ENCODE measurements at regions not wholly inside any gene's neighbourhood (a gene's known extent, or its start where the extent isn't known, plus 50 kb on each side); places are given as distances from the start of the nearest gene placed in this dataset.

- FAIRE-seq (no peak), DNase-seq (ENCODE audit: low read depth in 1 of 2, low spot score in 2 of 2) (no peak)
- no peak overlapping the region for H2AFZ ChIP-seq (ENCODE audit: low read length)
- H3K23ac ChIP-seq (ENCODE audit: insufficient read length): no peak overlapping the region
- H3K4me2 ChIP-seq (ENCODE audit: insufficient read depth in 1 of 2, low read depth in 2 of 2, low read length in 2 of 2): no peak overlapping the region
- H3K27me3 ChIP-seq (replicated peaks in 1 of 4; ENCODE audit: control insufficient read depth in 3 of 4, extremely low read depth in 1 of 4, insufficient read depth in 3 of 4, low read length in 3 of 4): peaks cover 0 to 2% (median 0%) of the 10 kb centered on the region in 4 experiments; a peak in 2 of 7 replicates
- ChIA-PET CTCF (ENCODE audit: partially characterized antibody) (interaction anchor here (0.9 to 7.3 kb wide), 8 partner anchors 9 to 309 kb away, joined by 3 to 56 read pairs (median 3); no protein-coding TSS in a partner anchor), POLR2A (ENCODE audit: partially characterized antibody) (no interaction called here)
- H2BK12ac ChIP-seq (ENCODE audit: low read depth, low read length): no peak overlapping the region
- H2BK120ac ChIP-seq (replicated peaks; ENCODE audit: low read depth, low read length): no peak overlapping the region
- no peaks in the 10 kb centered on the region for H3K36me3 ChIP-seq (ENCODE audit: control insufficient read depth in 2 of 4, insufficient read depth in 4 of 4, low read length in 3 of 4)
- H4K5ac ChIP-seq (ENCODE audit: insufficient read length, low read depth, low read length): no peak overlapping the region
- H3K9ac ChIP-seq (replicated peaks in 1 of 4; ENCODE audit: extremely low read depth in 1 of 4, low read depth in 3 of 4, low read length in 3 of 4): no peak overlapping the region; a peak in 1 of 7 replicates
- no peak overlapping the region for H3K14ac ChIP-seq (ENCODE audit: insufficient read length)
- no peaks in the 10 kb centered on the region for H3K9me3 ChIP-seq (ENCODE audit: insufficient read depth in 2 of 2, low read depth in 1 of 2, low read length in 1 of 2)
- TF ChIP-seq ATF3 (IDR thresholded peaks at IDR 0.05; ENCODE audit: insufficient read depth, low read depth, low read length) (no peak), ATF2 (IDR thresholded peaks at IDR 0.05; ENCODE audit: low read length) (no peak), SP4 (IDR thresholded peaks at IDR 0.05; ENCODE audit: low read length) (no peak), GTF2F1 (IDR thresholded peaks at IDR 0.05; ENCODE audit: borderline replicate concordance, low read depth, low read length) (no peak), SIRT6 (IDR thresholded peaks at IDR 0.05; ENCODE audit: low read length) (no peak), TAF1 (IDR thresholded peaks at IDR 0.05; ENCODE audit: low read depth, low read length) (no peak), TBP (IDR thresholded peaks at IDR 0.05; ENCODE audit: low read depth, low read length) (no peak), CREB1 (IDR thresholded peaks at IDR 0.05) (no peak), CHD2 (IDR thresholded peaks at IDR 0.05; ENCODE audit: low read length) (no peak), USF2 (IDR thresholded peaks at IDR 0.05; ENCODE audit: low read length) (no peak), CTBP2 (IDR thresholded peaks at IDR 0.05; ENCODE audit: borderline replicate concordance, insufficient read depth, insufficient read length, low read length) (no peak), KDM5A (IDR thresholded peaks at IDR 0.05; ENCODE audit: low read length) (no peak)
- H2BK15ac ChIP-seq (ENCODE audit: low read length): no peak overlapping the region
- WGBS, 2 experiments (ENCODE audit: extremely low coverage in 1 of 2, insufficient coverage in 1 of 2, insufficient read length in 1 of 2, insufficient replicate concordance in 2 of 2, low coverage in 1 of 2, low lambda C conversion rate in 2 of 2, missing lambda C conversion rate in 1 of 2): 89% methylated on average over 9 of the region's 9 CpGs; no CpG with 5 or more reads in 1 of the 2 experiments
- no peak overlapping the region for H3K18ac ChIP-seq (ENCODE audit: extremely low read depth, low read length)
- no peak overlapping the region for H4K91ac ChIP-seq (replicated peaks; ENCODE audit: insufficient read length, low read length)
- H3K79me2 ChIP-seq (ENCODE audit: control insufficient read depth in 1 of 2, insufficient read depth in 2 of 2, low read length in 2 of 2): no peaks in the 10 kb centered on the region
- peaks cover 0 to 7% (median 2%) of the 10 kb centered on the region in 4 experiments; a peak in 5 of 7 replicates for H3K4me1 ChIP-seq (replicated peaks in 1 of 4; ENCODE audit: control insufficient read depth in 3 of 4, insufficient read depth in 4 of 4, low read length in 3 of 4)
- H2BK20ac ChIP-seq (ENCODE audit: low read length): no peak overlapping the region
- no peak overlapping the region for H3K4ac ChIP-seq (replicated peaks; ENCODE audit: insufficient read length, low read depth, low read length)
- H2AK5ac ChIP-seq (ENCODE audit: low read depth, low read length): no peak overlapping the region
- H3K56ac ChIP-seq (replicated peaks; ENCODE audit: insufficient read length, low read depth, low read length): no peak overlapping the region
- H4K8ac ChIP-seq (ENCODE audit: extremely low read depth, insufficient read depth, low read length): no peak overlapping the region
- H3K23me2 ChIP-seq (ENCODE audit: low read depth, low read length): no peaks in the 10 kb centered on the region
- no peak overlapping the region for H2BK5ac ChIP-seq (ENCODE audit: low read depth, low read length)
- H4K20me1 ChIP-seq (replicated peaks in 1 of 2; ENCODE audit: control insufficient read depth in 1 of 2, insufficient read depth in 2 of 2, low read length in 2 of 2): no peaks in the 10 kb centered on the region
- no peak overlapping the region for H3K4me3 ChIP-seq (ENCODE audit: extremely low read depth in 1 of 4, insufficient read depth in 2 of 4, low read depth in 3 of 4, low read length in 4 of 4)
- no peak overlapping the region for H3K27ac ChIP-seq (ENCODE audit: low read depth, low read length)
- H3K79me1 ChIP-seq (ENCODE audit: low read depth, low read length): no peaks in the 10 kb centered on the region
Measured at GRCh38 chr17:73718912-73719311, 74.7 kb upstream of the SDK2 start.
